A673 (cell line): ENCODE measurements at regions not wholly inside any gene's neighbourhood (a gene's known extent, or its start where the extent isn't known, plus 50 kb on each side); places are given as distances from the start of the nearest gene placed in this dataset.

Source experiments
- BruUV-seq: library from RNA; stranded (reverse); fragments of 400-500 nt; replicated peaks from 2 replicates; lab custom pipeline; 2021; lab: Mats Ljungman, UMichigan
- CTCF ChIA-PET: fragments of 300-600 bp; sonication (Branson Sonifier 250); formaldehyde crosslinking; loops from one replicate; lab custom pipeline; 2022; ENCODE audit warnings: antibody characterized with exemption; lab: Charles Lee
- POLR2A ChIA-PET: fragments of 300-600 bp; sonication (Branson Sonifier 250); formaldehyde crosslinking; loops from one replicate; lab custom pipeline; 2022; ENCODE audit warnings: antibody characterized with exemption; ENCODE audit not compliant: low non-redundant PET; lab: Charles Lee
- DNase-seq: peaks from one replicate; pipeline ENCODE4 v3.0.0-alpha.2; 2015; ENCODE audit warnings: low spot score
- H3K27ac ChIP-seq: fragments of 200-600 bp; sonication (generic); 2 replicates; pipeline ENCODE4 v1.5.1; 2016; ENCODE audit warnings: mixed run types, low read depth, mild to moderate bottlenecking, mixed read lengths, antibody characterized with exemption, low read length; ENCODE audit not compliant: poor library complexity, severe bottlenecking
- H3K27me3 ChIP-seq: fragments of 200-600 bp; sonication (generic); replicated peaks from 2 replicates; pipeline ENCODE4 v1.6.1; 2017; ENCODE audit warnings: mixed run types, low read depth, mild to moderate bottlenecking, mixed read lengths, antibody characterized with exemption, low read length; ENCODE audit not compliant: insufficient read depth, poor library complexity
- H3K36me3 ChIP-seq: fragments of 200-600 bp; sonication (generic); 2 replicates; pipeline ENCODE4 v1.6.1; 2016; ENCODE audit warnings: mixed run types, mild to moderate bottlenecking, mixed read lengths, antibody characterized with exemption, low read length; ENCODE audit not compliant: insufficient read depth, poor library complexity, severe bottlenecking
- H3K4me1 ChIP-seq: fragments of 200-600 bp; sonication (generic); 2 replicates; pipeline ENCODE4 v1.6.1; 2017; ENCODE audit warnings: mixed run types, mild to moderate bottlenecking, mixed read lengths, antibody characterized with exemption, low read length; ENCODE audit not compliant: insufficient read depth, poor library complexity, severe bottlenecking
- H3K4me3 ChIP-seq: fragments of 200-600 bp; sonication (generic); 2 replicates; pipeline ENCODE4 v1.5.1; 2016; ENCODE audit warnings: low read depth, mixed run types, mild to moderate bottlenecking, mixed read lengths, low read length; ENCODE audit not compliant: poor library complexity, severe bottlenecking
- H3K9me3 ChIP-seq: fragments of 200-600 bp; sonication (generic); 2 replicates; pipeline ENCODE4 v1.6.1; 2016; ENCODE audit warnings: mixed run types, low read depth, mild to moderate bottlenecking, mixed read lengths, antibody characterized with exemption, low read length; ENCODE audit not compliant: poor library complexity, severe bottlenecking
- CTCF ChIP-seq: fragments of 300-800, 200-600 bp; sonication (generic); conservative IDR thresholded peaks from 2 replicates; pipeline ENCODE4 v1.5.1; 2017; ENCODE audit warnings: low read depth, mild to moderate bottlenecking, antibody characterized with exemption, low read length, moderate library complexity, mixed read lengths
- EZH2 ChIP-seq: fragments of 200-600 bp; sonication (generic); IDR thresholded peaks from 2 replicates; pipeline ENCODE4 v1.6.1; 2017; ENCODE audit warnings: borderline replicate concordance, low read depth, mild to moderate bottlenecking, mixed read lengths, antibody characterized with exemption, low read length; ENCODE audit not compliant: poor library complexity, severe bottlenecking
- intact Hi-C: fragments of 100-400 bp; cut with micrococcal nuclease; formaldehyde crosslinking; loops from one replicate; pipeline ENCODE4 v1.10.0; 2022; ENCODE audit not compliant: unreplicated experiment

GRCh38 chr18:41482501-41482900 lies 472.5 kb upstream of the PIK3C3 start:
- BruUV-seq = no TSS peak
- intact Hi-C loops = no loop called here
- POLR2A ChIA-PET = no interaction called here
- Histone ChIP-seq H3K36me3 (no peaks in the 10 kb centered on the region), H3K4me1 (no peaks in the 10 kb centered on the region), H3K9me3 (no peaks in the 10 kb centered on the region), H3K4me3 (no peak overlapping the region), H3K27ac (no peak overlapping the region), H3K27me3 (no peaks in the 10 kb centered on the region)
- CTCF ChIA-PET = no interaction called here
- DNase-seq = no peak
- no peak for TF ChIP-seq EZH2
- TF ChIP-seq CTCF = no peak

DNA sequence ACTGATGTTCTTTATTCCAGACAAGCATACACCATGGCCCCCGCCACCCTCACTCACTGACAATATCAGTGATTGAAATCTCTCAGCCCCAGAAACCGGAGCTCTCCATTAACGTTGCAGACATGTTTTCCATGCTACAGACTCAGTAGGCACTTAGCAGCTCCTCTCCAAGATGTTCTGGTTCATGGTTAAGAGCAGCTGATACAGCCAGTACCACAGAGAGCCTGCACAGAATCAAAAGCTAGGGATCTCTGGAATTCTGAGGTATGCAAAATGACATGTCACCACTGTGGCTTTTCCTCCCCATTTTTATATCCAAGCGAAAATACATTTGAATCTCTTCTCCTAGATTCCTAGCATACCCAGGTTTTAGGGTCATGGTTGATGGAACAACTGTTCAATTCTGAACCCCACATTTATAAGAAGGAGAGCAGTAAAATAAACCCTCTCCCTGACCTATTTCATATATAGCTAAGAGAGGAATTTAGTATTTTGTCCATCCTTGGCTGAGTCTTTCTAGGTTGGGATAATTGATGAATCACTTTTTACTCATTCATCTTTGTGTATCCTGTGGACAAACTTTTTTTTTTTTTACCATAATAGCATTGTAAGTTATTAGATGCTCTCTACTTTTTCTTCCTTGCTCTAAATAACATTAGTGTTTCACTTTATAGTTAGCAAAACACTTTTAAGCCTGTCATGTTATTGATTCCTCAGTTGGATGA lies 488.4 kb upstream of the PIK3C3 start:
- intact Hi-C loops = no loop called here
- TF ChIP-seq EZH2 (no peak), CTCF (no peak)
- POLR2A ChIA-PET = no interaction called here
- Histone ChIP-seq H3K9me3 (no peaks in the 10 kb centered on the region), H3K4me1 (no peaks in the 10 kb centered on the region), H3K36me3 (no peaks in the 10 kb centered on the region), H3K4me3 (no peak overlapping the region), H3K27me3 (no peaks in the 10 kb centered on the region), H3K27ac (no peak overlapping the region)
- CTCF ChIA-PET = no interaction called here
- no peak for DNase-seq
- BruUV-seq = no TSS peak

GRCh38 chr18:41465386-41465785 lies 489.6 kb upstream of the PIK3C3 start:
- Histone ChIP-seq H3K36me3 (no peaks in the 10 kb centered on the region), H3K4me3 (no peak overlapping the region), H3K27ac (no peak overlapping the region), H3K27me3 (no peaks in the 10 kb centered on the region), H3K4me1 (no peaks in the 10 kb centered on the region), H3K9me3 (no peaks in the 10 kb centered on the region)
- ChIA-PET CTCF (no interaction called here), POLR2A (no interaction called here)
- no peak for DNase-seq
- TF ChIP-seq EZH2 (no peak), CTCF (no peak)
- no TSS peak for BruUV-seq
- intact Hi-C loops = no loop called here
